ENCODE measurements at regions not wholly inside any gene's neighbourhood (a gene's known extent, or its start where the extent isn't known, plus 50 kb on each side); places are given as distances from the start of the nearest gene placed in this dataset.

- no peak for DNase-seq
These were observed 179.4 kb upstream of the FN1 start for GRCh38 chr2:215615067-215615802.

GRCh38 chr2:215614296-215614695 is 178.4 kb upstream of the FN1 start:
- no peak for DNase-seq

- no peak for DNase-seq
These were observed 178.0 kb upstream of the FN1 start for GRCh38 chr2:215613888-215614287.

GRCh38 chr2:215613280-215613679 is 177.4 kb upstream of the FN1 start:
- DNase-seq, result no peak

GRCh38 chr2:215612786-215613185 is 176.9 kb upstream of the FN1 start:
- DNase-seq, result no peak

GRCh38 chr2:215611609-215612386 is 175.9 kb upstream of the FN1 start:
- no peak for DNase-seq

- DNase-seq, result no peak
These were observed 173.5 kb upstream of the FN1 start for GRCh38 chr2:215609089-215610032.

- DNase-seq, result no peak
These were observed 171.9 kb upstream of the FN1 start for GRCh38 chr2:215607766-215608165.

GRCh38 chr2:215606219-215606618 is 170.4 kb upstream of the FN1 start:
- DNase-seq, result no peak

GRCh38 chr2:215605214-215605613 is 169.3 kb upstream of the FN1 start:
- DNase-seq, result no peak

GRCh38 chr2:215604606-215605005 is 168.7 kb upstream of the FN1 start:
- DNase-seq, result no peak

GRCh38 chr2:215603440-215603839 is 167.6 kb upstream of the FN1 start:
- no peak for DNase-seq

GRCh38 chr2:215602997-215603396 is 167.1 kb upstream of the FN1 start:
- DNase-seq, result no peak

- no peak for DNase-seq
These were observed 166.3 kb upstream of the FN1 start for GRCh38 chr2:215601990-215602721.

- DNase-seq, result no peak
These were observed 165.7 kb upstream of the FN1 start for GRCh38 chr2:215601526-215601925.

- no peak for DNase-seq
These were observed 162.6 kb upstream of the FN1 start for GRCh38 chr2:215598376-215598975.

GRCh38 chr2:215597577-215597976 is 161.7 kb upstream of the FN1 start:
- no peak for DNase-seq

- no peak for DNase-seq
These were observed 158.9 kb upstream of the FN1 start for GRCh38 chr2:215594766-215595165.

GRCh38 chr2:215590010-215590745 is 154.3 kb upstream of the FN1 start:
- no peak for DNase-seq

GRCh38 chr2:215583881-215584280 is 148.0 kb upstream of the FN1 start:
- no peak for DNase-seq

GRCh38 chr2:215579809-215580208 is 143.9 kb upstream of the FN1 start:
- no peak for DNase-seq
